ENCODE measurements at regions not wholly inside any gene's neighbourhood (a gene's known extent, or its start where the extent isn't known, plus 50 kb on each side); places are given as distances from the start of the nearest gene placed in this dataset.

GRCh38 chr15:36390491-36390890 lies 188.9 kb upstream of the CDIN1 start:
- H3K27ac Mint-ChIP-seq (ENCODE audit: unreplicated experiment) = no peak overlapping the region
- H3K9me3 Mint-ChIP-seq (ENCODE audit: unreplicated experiment) = no peaks in the 10 kb centered on the region
- no peaks in the 10 kb centered on the region for H3K27me3 Mint-ChIP-seq (ENCODE audit: unreplicated experiment)
- no peak overlapping the region for H3K4me3 Mint-ChIP-seq (ENCODE audit: unreplicated experiment)
- no peak for DNase-seq (ENCODE audit: low spot score)
- no peaks in the 10 kb centered on the region for H3K4me1 Mint-ChIP-seq (ENCODE audit: unreplicated experiment)
- TF ChIP-seq, protein P1, sequence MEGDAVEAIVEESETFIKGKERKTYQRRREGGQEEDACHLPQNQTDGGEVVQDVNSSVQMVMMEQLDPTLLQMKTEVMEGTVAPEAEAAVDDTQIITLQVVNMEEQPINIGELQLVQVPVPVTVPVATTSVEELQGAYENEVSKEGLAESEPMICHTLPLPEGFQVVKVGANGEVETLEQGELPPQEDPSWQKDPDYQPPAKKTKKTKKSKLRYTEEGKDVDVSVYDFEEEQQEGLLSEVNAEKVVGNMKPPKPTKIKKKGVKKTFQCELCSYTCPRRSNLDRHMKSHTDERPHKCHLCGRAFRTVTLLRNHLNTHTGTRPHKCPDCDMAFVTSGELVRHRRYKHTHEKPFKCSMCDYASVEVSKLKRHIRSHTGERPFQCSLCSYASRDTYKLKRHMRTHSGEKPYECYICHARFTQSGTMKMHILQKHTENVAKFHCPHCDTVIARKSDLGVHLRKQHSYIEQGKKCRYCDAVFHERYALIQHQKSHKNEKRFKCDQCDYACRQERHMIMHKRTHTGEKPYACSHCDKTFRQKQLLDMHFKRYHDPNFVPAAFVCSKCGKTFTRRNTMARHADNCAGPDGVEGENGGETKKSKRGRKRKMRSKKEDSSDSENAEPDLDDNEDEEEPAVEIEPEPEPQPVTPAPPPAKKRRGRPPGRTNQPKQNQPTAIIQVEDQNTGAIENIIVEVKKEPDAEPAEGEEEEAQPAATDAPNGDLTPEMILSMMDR (IDR thresholded peaks at IDR 0.05; ENCODE audit: unreplicated experiment) = no peak
- H3K36me3 Mint-ChIP-seq (ENCODE audit: low read depth, unreplicated experiment) = no peaks in the 10 kb centered on the region

GRCh38 chr15:36392676-36393266 lies 186.7 kb upstream of the CDIN1 start:
- Mint-ChIP-seq H3K4me1 (ENCODE audit: unreplicated experiment) (no peaks in the 10 kb centered on the region), H3K36me3 (ENCODE audit: low read depth, unreplicated experiment) (no peaks in the 10 kb centered on the region), H3K9me3 (ENCODE audit: unreplicated experiment) (no peaks in the 10 kb centered on the region), H3K4me3 (ENCODE audit: unreplicated experiment) (no peak overlapping the region), H3K27ac (ENCODE audit: unreplicated experiment) (no peak overlapping the region), H3K27me3 (ENCODE audit: unreplicated experiment) (no peaks in the 10 kb centered on the region)
- no peak for DNase-seq (ENCODE audit: low spot score)
- TF ChIP-seq, protein P1 (IDR thresholded peaks at IDR 0.05; ENCODE audit: unreplicated experiment) = no peak

GRCh38 chr15:36398212-36398611 lies 181.2 kb upstream of the CDIN1 start:
- TF ChIP-seq, protein P1 (IDR thresholded peaks at IDR 0.05; ENCODE audit: unreplicated experiment) = no peak
- Mint-ChIP-seq H3K27ac (ENCODE audit: unreplicated experiment) (no peak overlapping the region), H3K4me3 (ENCODE audit: unreplicated experiment) (no peak overlapping the region), H3K9me3 (ENCODE audit: unreplicated experiment) (no peaks in the 10 kb centered on the region), H3K36me3 (ENCODE audit: low read depth, unreplicated experiment) (no peaks in the 10 kb centered on the region), H3K27me3 (ENCODE audit: unreplicated experiment) (no peaks in the 10 kb centered on the region), H3K4me1 (ENCODE audit: unreplicated experiment) (no peaks in the 10 kb centered on the region)
- no peak for DNase-seq (ENCODE audit: low spot score)

GRCh38 chr15:36399276-36399675 lies 180.2 kb upstream of the CDIN1 start:
- Mint-ChIP-seq H3K9me3 (ENCODE audit: unreplicated experiment) (no peaks in the 10 kb centered on the region), H3K27ac (ENCODE audit: unreplicated experiment) (no peak overlapping the region), H3K36me3 (ENCODE audit: low read depth, unreplicated experiment) (no peaks in the 10 kb centered on the region), H3K4me3 (ENCODE audit: unreplicated experiment) (no peak overlapping the region), H3K27me3 (ENCODE audit: unreplicated experiment) (no peaks in the 10 kb centered on the region), H3K4me1 (ENCODE audit: unreplicated experiment) (no peaks in the 10 kb centered on the region)
- DNase-seq (ENCODE audit: low spot score) = no peak
- TF ChIP-seq, protein P1 (IDR thresholded peaks at IDR 0.05; ENCODE audit: unreplicated experiment) = no peak

GRCh38 chr15:36400936-36401585 lies 178.4 kb upstream of the CDIN1 start:
- Mint-ChIP-seq H3K4me3 (ENCODE audit: unreplicated experiment) (no peak overlapping the region), H3K9me3 (ENCODE audit: unreplicated experiment) (no peaks in the 10 kb centered on the region), H3K27ac (ENCODE audit: unreplicated experiment) (no peak overlapping the region), H3K36me3 (ENCODE audit: low read depth, unreplicated experiment) (no peaks in the 10 kb centered on the region), H3K4me1 (ENCODE audit: unreplicated experiment) (no peaks in the 10 kb centered on the region), H3K27me3 (ENCODE audit: unreplicated experiment) (no peaks in the 10 kb centered on the region)
- TF ChIP-seq, protein P1 (IDR thresholded peaks at IDR 0.05; ENCODE audit: unreplicated experiment) = no peak
- no peak for DNase-seq (ENCODE audit: low spot score)
